Uterus (tissue), 3 donors: ENCODE measurements at regions not wholly inside any gene's neighbourhood (a gene's known extent, or its start where the extent isn't known, plus 50 kb on each side); places are given as distances from the start of the nearest gene placed in this dataset.

Source experiments
- DNase-seq, 2 donors: peaks; one replicate each; pipeline ENCODE4 v3.0.0-alpha.2; 2019 to 2020
- H3K27ac ChIP-seq, 2 donors: fragments of 200-600 bp; sonication (generic); 1 replicate in 1 of 2; 2 replicates in 1 of 2; pipeline ENCODE4 v1.5.1; 2016 to 2018
- H3K27me3 ChIP-seq, 2 donors: fragments of 200-600 bp; sonication (generic); one replicate each; pipeline ENCODE4 v1.5.1; 2018 to 2019; ENCODE audit warnings: control low read depth in 1 of 2
- H3K36me3 ChIP-seq, 2 donors: fragments of 200-600 bp; sonication (generic); one replicate each; pipeline ENCODE4 v1.5.1; 2019; ENCODE audit warnings: control low read depth in 1 of 2
- H3K4me1 ChIP-seq, 2 donors: fragments of 200-600 bp; sonication (generic); one replicate each; pipeline ENCODE4 v1.5.1; 2018 to 2019; ENCODE audit warnings: control low read depth in 1 of 2
- H3K4me3 ChIP-seq, 2 donors: fragments of 200-600 bp; sonication (generic); 1 replicate in 1 of 2; 2 replicates in 1 of 2; pipeline ENCODE4 v1.5.1; 2018 to 2019; ENCODE audit warnings: mild to moderate bottlenecking in 1 of 2
- H3K9me3 ChIP-seq, 2 donors: fragments of 200-600 bp; sonication (generic); one replicate each; pipeline ENCODE4 v1.5.1; 2019; ENCODE audit warnings: control low read depth in 1 of 2
- CTCF ChIP-seq, 4 experiments: fragments of 200-600 bp in 2 of 4; fragments of 450-650 bp in 2 of 4; sonication (generic) in 2 of 4; IDR thresholded peaks; one replicate each; pipeline ENCODE4 v1.5.1; 2016 to 2019; ENCODE audit warnings: antibody characterized with exemption in 4 of 4, mild to moderate bottlenecking in 2 of 4, moderate library complexity in 1 of 4
- POLR2A ChIP-seq, 2 donors: fragments of 450-650 bp; IDR thresholded peaks; one replicate each; pipeline ENCODE4 v1.6.1; 2016; ENCODE audit warnings: antibody characterized with exemption in 2 of 2, mild to moderate bottlenecking in 1 of 2, moderate library complexity in 1 of 2
- intact Hi-C: fragments of 100-400 bp; cut with DNase I; formaldehyde crosslinking; loops from one replicate; pipeline ENCODE4 v1.15.1; 2023; ENCODE audit warnings: low total_unique reads
- donor health status: DM: yes; HTN: yes; CAD: no.

- Histone ChIP-seq H3K4me3 (no peak overlapping the region), H3K9me3 (no peaks in the 10 kb centered on the region), H3K27me3 (no peaks in the 10 kb centered on the region), H3K27ac (no peak overlapping the region), H3K4me1 (no peaks in the 10 kb centered on the region), H3K36me3 (no peaks in the 10 kb centered on the region)
- TF ChIP-seq POLR2A (IDR thresholded peaks at IDR 0.05) (no peak), CTCF (IDR thresholded peaks at IDR 0.05) (no peak)
- no peak for DNase-seq
- intact Hi-C loops: no loop called here
Observed at GRCh38 chr18:67919316-67919715, 402.8 kb upstream of the DSEL start.

- DNase-seq: no peak
- Histone ChIP-seq H3K36me3 (no peaks in the 10 kb centered on the region), H3K4me3 (no peak overlapping the region), H3K4me1 (no peaks in the 10 kb centered on the region), H3K9me3 (no peaks in the 10 kb centered on the region), H3K27ac (no peak overlapping the region), H3K27me3 (no peaks in the 10 kb centered on the region)
- intact Hi-C loops: no loop called here
- TF ChIP-seq POLR2A (IDR thresholded peaks at IDR 0.05): no peak
- TF ChIP-seq CTCF (IDR thresholded peaks at IDR 0.05): no peak
Observed at GRCh38 chr18:67916097-67916496, 399.6 kb upstream of the DSEL start.

GRCh38 chr18:67913040-67913439 lies 396.5 kb upstream of the DSEL start:
- H3K27ac ChIP-seq: no peak overlapping the region
- H3K4me3 ChIP-seq: no peak overlapping the region
- H3K9me3 ChIP-seq: no peaks in the 10 kb centered on the region
- H3K4me1 ChIP-seq: no peaks in the 10 kb centered on the region
- no peaks in the 10 kb centered on the region for H3K27me3 ChIP-seq
- TF ChIP-seq CTCF (IDR thresholded peaks at IDR 0.05): no peak
- no peak for TF ChIP-seq POLR2A (IDR thresholded peaks at IDR 0.05)
- no peak for DNase-seq
- intact Hi-C loops: no loop called here
- no peaks in the 10 kb centered on the region for H3K36me3 ChIP-seq

GRCh38 chr18:67901573-67901972 lies 385.1 kb upstream of the DSEL start:
- no peak overlapping the region for H3K27ac ChIP-seq
- no peak for DNase-seq
- H3K9me3 ChIP-seq: no peaks in the 10 kb centered on the region
- intact Hi-C loops: no loop called here
- no peak overlapping the region for H3K4me3 ChIP-seq
- no peaks in the 10 kb centered on the region for H3K27me3 ChIP-seq
- no peak for TF ChIP-seq CTCF (IDR thresholded peaks at IDR 0.05)
- no peak for TF ChIP-seq POLR2A (IDR thresholded peaks at IDR 0.05)
- no peaks in the 10 kb centered on the region for H3K4me1 ChIP-seq
- H3K36me3 ChIP-seq: no peaks in the 10 kb centered on the region

- Histone ChIP-seq H3K27ac (no peak overlapping the region), H3K4me1 (no peaks in the 10 kb centered on the region), H3K36me3 (no peaks in the 10 kb centered on the region), H3K4me3 (no peak overlapping the region), H3K9me3 (no peaks in the 10 kb centered on the region), H3K27me3 (no peaks in the 10 kb centered on the region)
- intact Hi-C loops: no loop called here
- DNase-seq: no peak
- TF ChIP-seq POLR2A (IDR thresholded peaks at IDR 0.05): no peak
- TF ChIP-seq CTCF (IDR thresholded peaks at IDR 0.05): no peak
Observed at GRCh38 chr18:67896451-67896850, 379.9 kb upstream of the DSEL start.
